ENCODE measurements at regions not wholly inside any gene's neighbourhood (a gene's known extent, or its start where the extent isn't known, plus 50 kb on each side); places are given as distances from the start of the nearest gene placed in this dataset.

GRCh38 chr12:4107911-4108697 is 165.5 kb upstream of the CCND2 start:
- FAIRE-seq (no peak), DNase-seq (ENCODE audit: low spot score) (no peak), ATAC-seq (no peak)
- no TSS peak for BruUV-seq (replicated peaks)
- WGBS (ENCODE audit: low lambda C conversion rate): 50% methylated on average over 9 of the region's 9 CpGs
- H3K4me2 ChIP-seq (ENCODE audit: low read depth, low read length): no peak overlapping the region
- in situ Hi-C loops (cut with HindIII; ENCODE audit: extremely low pct_ligation_motif_present, low pct_unique_long_range_greater_than_20kb) (loop anchor here (5.0 kb wide), 1 partner anchor 169 kb away; no protein-coding TSS in a partner anchor), intact Hi-C loops (cut with micrococcal nuclease; ENCODE audit: unreplicated experiment) (loop anchor here (1.0 to 2.0 kb wide), 2 partner anchors 41 to 169 kb away; no protein-coding TSS in a partner anchor)
- H3K9me3 ChIP-seq (ENCODE audit: low read length): no peaks in the 10 kb centered on the region
- H3K36me3 ChIP-seq (replicated peaks in 1 of 2; ENCODE audit: control insufficient read depth in 1 of 2, insufficient read depth in 2 of 2, low read length in 2 of 2): no peaks in the 10 kb centered on the region
- POLR2A ChIA-PET: no interaction called here
- H3K79me2 ChIP-seq (ENCODE audit: insufficient read depth, low read length): no peaks in the 10 kb centered on the region
- H3K27ac ChIP-seq (ENCODE audit: extremely low read length, insufficient read depth, low read length): no peak overlapping the region
- CTCF ChIA-PET (ENCODE audit: low intra/inter-chr PET ratio, low total read pairs): no interaction called here
- TF ChIP-seq ZNF235 (CRISPR knock-in tag; IDR thresholded peaks at IDR 0.05; ENCODE audit: borderline replicate concordance) (no peak), TGIF2 (CRISPR knock-in tag; IDR thresholded peaks at IDR 0.05) (no peak)
- H3K4me1 ChIP-seq (ENCODE audit: insufficient read depth, low read length): no peaks in the 10 kb centered on the region
- no peak overlapping the region for H3K4me3 ChIP-seq (replicated peaks in 1 of 3; ENCODE audit: insufficient read depth in 1 of 3, low read depth in 2 of 3, low read length in 3 of 3)
- no peaks in the 10 kb centered on the region for H4K20me1 ChIP-seq (ENCODE audit: insufficient read depth, low read length)
- no peaks in the 10 kb centered on the region for H3K27me3 ChIP-seq (ENCODE audit: control insufficient read depth in 1 of 2, insufficient read depth in 2 of 2, low read length in 2 of 2)
- H3K9ac ChIP-seq (ENCODE audit: insufficient read depth, low read depth, low read length): no peak overlapping the region
- H2AFZ ChIP-seq (ENCODE audit: low read length): no peak overlapping the region

- H4K20me1 ChIP-seq (ENCODE audit: insufficient read depth, low read length): no peaks in the 10 kb centered on the region
- POLR2A ChIA-PET: no interaction called here
- no TSS peak for BruUV-seq (replicated peaks)
- no peaks in the 10 kb centered on the region for H3K27me3 ChIP-seq (ENCODE audit: control insufficient read depth in 1 of 2, insufficient read depth in 2 of 2, low read length in 2 of 2)
- no peak overlapping the region for H3K4me2 ChIP-seq (ENCODE audit: low read depth, low read length)
- 24% methylated on average over 6 of the region's 6 CpGs for WGBS (ENCODE audit: low lambda C conversion rate)
- no peaks in the 10 kb centered on the region for H3K79me2 ChIP-seq (ENCODE audit: insufficient read depth, low read length)
- no peak overlapping the region for H3K27ac ChIP-seq (ENCODE audit: extremely low read length, insufficient read depth, low read length)
- FAIRE-seq (peak; percentile 50), ATAC-seq (peak; percentile 86), DNase-seq (ENCODE audit: low spot score) (peak; percentile 55)
- H3K4me3 ChIP-seq (replicated peaks in 1 of 3; ENCODE audit: insufficient read depth in 1 of 3, low read depth in 2 of 3, low read length in 3 of 3): no peak overlapping the region
- in situ Hi-C loops (cut with HindIII; ENCODE audit: extremely low pct_ligation_motif_present, low pct_unique_long_range_greater_than_20kb): loop anchor here (5.0 kb wide), 1 partner anchor 170 kb away; no protein-coding TSS in a partner anchor
- no peaks in the 10 kb centered on the region for H3K36me3 ChIP-seq (replicated peaks in 1 of 2; ENCODE audit: control insufficient read depth in 1 of 2, insufficient read depth in 2 of 2, low read length in 2 of 2)
- intact Hi-C loops (cut with micrococcal nuclease; ENCODE audit: unreplicated experiment): loop anchor here (1.0 to 2.0 kb wide), 2 partner anchors 41 to 170 kb away; no protein-coding TSS in a partner anchor
- CTCF ChIA-PET (ENCODE audit: low intra/inter-chr PET ratio, low total read pairs): interaction anchor here (1.1 kb wide), 1 partner anchor 169 kb away, joined by 5 read pairs; no protein-coding TSS in a partner anchor
- H2AFZ ChIP-seq (ENCODE audit: low read length): no peak overlapping the region
- no peaks in the 10 kb centered on the region for H3K4me1 ChIP-seq (ENCODE audit: insufficient read depth, low read length)
- no peak overlapping the region for H3K9ac ChIP-seq (ENCODE audit: insufficient read depth, low read depth, low read length)
- no peaks in the 10 kb centered on the region for H3K9me3 ChIP-seq (ENCODE audit: low read length)
- TF ChIP-seq CENPBD1 (CRISPR knock-in tag; IDR thresholded peaks at IDR 0.05; ENCODE audit: borderline replicate concordance, low read depth) (no peak), RBFOX2 (IDR thresholded peaks at IDR 0.05; ENCODE audit: low read depth, low read length) (no peak), GPN1 (CRISPR knock-in tag; IDR thresholded peaks at IDR 0.05; ENCODE audit: borderline replicate concordance) (no peak), SMAD1 (CRISPR knock-in tag; IDR thresholded peaks at IDR 0.05; ENCODE audit: borderline replicate concordance, low read depth) (no peak), ZNF362 (CRISPR knock-in tag; IDR thresholded peaks at IDR 0.05; ENCODE audit: borderline replicate concordance) (no peak), ZNF629 (CRISPR knock-in tag; conservative IDR thresholded peaks at IDR 0.05) (no peak), SMC3 (IDR thresholded peaks at IDR 0.05; ENCODE audit: low read length) (peak; percentile 50; the same call in 1 of the 2 replicates), PRMT3 (CRISPR knock-in tag; IDR thresholded peaks at IDR 0.05; ENCODE audit: borderline replicate concordance, low read depth) (no peak), ZNF33B (CRISPR knock-in tag; IDR thresholded peaks at IDR 0.05) (no peak), SOX13 (IDR thresholded peaks at IDR 0.05) (no peak), SOX13 (CRISPR knock-in tag; conservative IDR thresholded peaks at IDR 0.05 in 1 of 2, IDR thresholded peaks at IDR 0.05 in 1 of 2) (no peak), CTCF (CRISPR knock-in tag; IDR thresholded peaks at IDR 0.05) (peak; percentile 68), STAG1 (CRISPR knock-in tag; IDR thresholded peaks at IDR 0.05) (peak; percentile 49)
These were observed 166.1 kb upstream of the CCND2 start for GRCh38 chr12:4107436-4107878.
